Activated naive CD4-positive, alpha-beta T cell (primary cell): ENCODE measurements at regions not wholly inside any gene's neighbourhood (a gene's known extent, or its start where the extent isn't known, plus 50 kb on each side); places are given as distances from the start of the nearest gene placed in this dataset.
"Not testable (repeated sequence)": the region's sequence is repeated elsewhere in the genome, so short reads cannot be mapped to it uniquely, and the experiment has no call there.

Experiments
- DNase-seq, 4 experiments: peaks; one replicate each; lab custom pipeline; 2025; lab: John Stamatoyannopoulos, UW

DNA sequence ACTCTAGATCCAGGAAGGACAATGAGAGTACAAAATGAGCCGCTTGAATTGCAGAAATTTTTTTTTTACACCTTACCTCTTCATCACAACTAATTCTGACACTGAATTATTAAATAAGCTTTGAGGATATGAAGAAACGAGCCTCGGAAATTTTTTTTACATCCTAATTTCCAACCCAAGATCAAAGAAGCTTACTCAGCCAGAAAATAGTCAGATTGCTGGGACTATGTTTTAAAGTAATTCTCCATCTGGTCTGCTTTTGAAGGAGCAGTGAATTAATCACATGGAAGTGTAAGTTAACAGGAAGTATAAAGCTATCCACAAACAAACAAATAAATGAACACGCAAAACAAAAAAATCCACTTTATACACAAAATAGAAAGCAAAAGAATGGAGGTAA is 437.0 kb upstream of the KCNMB2 start:
- no peak for DNase-seq

GRCh38 chr3:178099862-178100261 is 436.4 kb upstream of the KCNMB2 start:
- DNase-seq, result no peak

- no peak for DNase-seq
Measured at GRCh38 chr3:178100908-178101307, 435.3 kb upstream of the KCNMB2 start.

- no peak for DNase-seq
Measured at GRCh38 chr3:178103140-178103539, 433.1 kb upstream of the KCNMB2 start.

GRCh38 chr3:178107804-178108203 is 428.4 kb upstream of the KCNMB2 start:
- no peak for DNase-seq

- no peak for DNase-seq
Measured at GRCh38 chr3:178109691-178110090, 426.5 kb upstream of the KCNMB2 start.

GRCh38 chr3:178112134-178112533 is 424.1 kb upstream of the KCNMB2 start:
- DNase-seq, result no peak

GRCh38 chr3:178112552-178112951 is 423.7 kb upstream of the KCNMB2 start:
- not testable (repeated sequence) for DNase-seq

- no peak for DNase-seq
Measured at GRCh38 chr3:178117641-178118040, 418.6 kb upstream of the KCNMB2 start.

DNA sequence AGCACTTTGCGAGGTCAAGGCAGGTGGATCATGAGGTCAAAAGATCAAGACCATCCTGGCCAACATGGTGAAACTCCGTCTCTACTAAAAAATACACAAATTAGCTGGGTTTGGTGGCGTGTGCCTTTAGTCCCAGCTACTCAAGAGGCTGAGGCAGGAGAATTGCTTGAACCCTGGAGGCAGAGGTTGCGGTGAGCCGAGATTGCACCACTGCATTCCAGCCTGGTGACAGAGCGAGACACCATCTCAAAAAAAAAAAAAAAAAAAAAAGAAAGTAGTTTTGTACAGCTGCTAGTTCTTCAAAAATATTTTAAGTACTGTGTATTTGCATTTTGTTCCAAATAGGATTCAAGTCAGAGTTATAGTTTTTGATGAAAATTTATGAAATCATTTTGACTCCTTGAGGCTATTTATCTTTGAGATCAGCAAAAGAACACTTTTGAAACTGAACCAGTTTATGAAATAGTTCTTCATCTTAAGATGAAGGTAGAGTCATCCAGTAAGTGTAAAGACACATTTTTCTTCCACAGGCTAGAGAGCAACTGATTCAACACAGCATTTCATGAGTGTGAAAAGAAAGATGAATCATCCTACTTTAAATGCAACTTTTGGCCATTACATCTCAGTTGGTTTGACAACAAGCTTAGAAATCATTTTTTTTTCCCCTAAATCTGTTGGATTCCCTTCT is 416.5 kb upstream of the KCNMB2 start:
- not testable (repeated sequence) for DNase-seq

DNA sequence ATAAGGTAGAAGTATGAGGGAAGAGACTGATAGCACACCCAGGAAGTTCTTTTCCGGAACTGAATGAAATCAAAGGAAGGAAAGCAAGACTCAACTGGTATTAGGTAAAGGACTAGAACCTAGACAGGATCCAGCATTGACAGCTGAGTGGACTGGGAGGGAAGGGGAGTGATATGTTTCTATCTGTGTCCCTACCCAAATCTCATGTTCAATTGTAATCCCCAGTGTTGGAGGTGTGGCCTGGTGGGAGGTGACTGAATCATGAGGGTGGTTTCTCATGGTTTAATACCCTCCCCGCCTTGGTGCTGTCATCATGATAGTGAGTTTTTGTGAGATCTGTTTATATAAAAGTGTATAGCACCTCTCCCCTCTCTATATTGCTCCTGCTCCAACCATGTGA is 415.9 kb upstream of the KCNMB2 start:
- no peak for DNase-seq

GRCh38 chr3:178126686-178127085 is 409.6 kb upstream of the KCNMB2 start:
- no peak for DNase-seq

- no peak for DNase-seq
Measured at GRCh38 chr3:178127221-178127620, 409.0 kb upstream of the KCNMB2 start.

- no peak for DNase-seq
Measured at GRCh38 chr3:178129109-178129508, 407.1 kb upstream of the KCNMB2 start.

DNA sequence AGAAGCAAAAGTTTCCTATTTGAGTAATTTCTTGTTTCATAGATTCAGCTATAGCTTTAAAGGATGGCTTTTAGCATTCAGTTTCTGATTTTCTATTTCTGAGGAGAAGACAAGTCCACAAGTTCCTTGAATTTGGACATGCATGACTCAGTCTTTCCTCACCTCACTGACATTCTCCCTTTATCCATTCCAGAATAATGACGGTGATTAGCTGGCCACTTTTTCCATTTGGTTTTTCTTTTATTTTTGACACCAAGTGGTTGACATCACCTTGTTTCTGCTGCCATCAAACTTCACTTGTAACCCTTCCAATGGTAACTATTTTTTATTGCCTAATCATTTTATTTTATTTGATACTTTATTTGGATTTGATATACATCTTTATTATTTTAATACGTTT is 404.4 kb upstream of the KCNMB2 start:
- DNase-seq, result no peak

DNA sequence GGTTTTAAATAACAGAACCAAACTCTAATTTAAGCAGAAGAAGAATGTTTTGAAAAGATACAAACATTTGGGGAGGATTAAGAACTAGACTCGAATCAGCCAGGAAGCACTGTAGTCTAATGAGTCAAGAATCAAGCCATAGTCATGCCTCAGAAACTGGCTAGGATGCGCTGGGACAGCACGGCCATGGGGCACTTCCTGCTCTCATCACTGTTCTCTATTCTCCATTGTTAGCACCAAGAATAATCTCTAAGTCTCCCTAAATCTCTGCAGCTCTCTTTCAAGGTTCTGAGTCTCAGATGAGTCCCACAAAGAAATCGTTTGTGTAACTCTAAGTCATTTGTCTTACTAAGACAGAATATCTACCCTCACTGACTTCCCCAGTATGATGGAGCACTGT is 399.0 kb upstream of the KCNMB2 start:
- no peak for DNase-seq

DNA sequence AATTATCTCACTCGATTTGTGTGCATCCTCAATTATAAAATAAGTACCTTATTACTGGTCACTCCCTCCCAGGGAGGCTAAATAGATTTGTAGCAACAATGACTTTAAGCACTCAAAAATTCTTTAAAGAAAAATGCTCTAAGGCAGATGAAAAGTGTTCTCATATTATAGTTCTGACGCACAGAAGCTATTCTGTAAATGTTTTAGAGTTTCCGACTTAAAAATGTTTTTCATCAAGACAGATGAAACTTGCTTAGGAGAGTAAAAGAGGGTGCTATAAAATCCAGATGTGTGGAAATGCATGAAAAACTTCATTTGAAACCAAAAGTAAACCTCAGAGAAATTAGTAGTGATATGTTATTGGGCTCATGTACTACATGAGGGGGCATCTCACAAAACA is 398.4 kb upstream of the KCNMB2 start:
- no peak for DNase-seq

DNA sequence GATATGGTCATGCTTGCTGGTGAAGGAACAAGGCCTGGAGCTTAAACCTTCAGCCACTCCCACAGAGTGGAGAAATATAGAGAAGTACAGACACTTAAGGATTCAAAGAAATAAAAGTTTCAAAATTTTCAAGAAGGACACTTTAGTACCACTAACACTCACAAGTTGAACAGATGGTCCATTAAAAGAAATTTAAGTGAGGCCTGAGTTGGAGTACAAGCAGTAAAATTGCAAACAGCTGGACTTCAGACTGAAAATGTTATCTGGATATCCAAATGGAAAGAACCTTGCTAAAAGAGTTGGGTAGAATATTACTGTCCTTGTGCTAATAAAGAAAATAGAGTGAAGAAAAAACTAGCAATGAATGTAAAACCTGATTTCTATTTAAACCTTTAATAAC is 397.1 kb upstream of the KCNMB2 start:
- DNase-seq, result no peak

DNA sequence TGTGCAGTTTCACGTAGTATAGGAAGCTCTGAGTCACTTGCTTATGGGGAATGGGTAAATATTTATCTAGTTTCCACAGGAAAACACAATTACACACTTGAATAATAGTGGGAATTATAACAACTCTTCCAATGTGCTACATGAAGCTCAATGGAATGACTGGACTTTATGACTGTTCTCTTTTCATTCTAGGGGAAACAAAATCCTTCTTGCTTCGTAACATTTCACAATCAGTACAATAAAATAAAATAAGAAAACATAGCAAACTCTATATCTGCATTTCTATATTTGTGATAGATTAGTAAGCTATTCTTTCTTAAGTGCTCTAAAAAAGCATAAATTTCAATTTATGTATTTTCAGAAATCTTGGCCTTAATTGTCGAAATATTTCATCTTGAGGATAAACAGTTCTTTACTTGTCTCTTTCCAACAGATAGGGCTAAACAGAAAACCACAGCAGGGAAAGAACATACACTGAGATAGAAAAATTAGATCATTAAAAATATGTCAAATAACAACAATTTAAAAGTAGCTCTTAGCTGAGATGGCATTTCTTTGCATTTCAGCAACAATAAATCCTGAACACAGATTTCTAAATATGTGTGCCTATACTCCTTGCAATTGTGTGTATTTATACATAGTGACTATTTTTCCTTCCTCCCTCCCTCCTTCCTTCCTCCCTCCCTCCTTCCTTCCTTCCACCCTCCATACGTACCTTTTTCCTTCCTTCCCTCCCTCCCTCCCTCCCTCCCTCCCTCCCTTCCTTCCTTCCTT is 395.5 kb upstream of the KCNMB2 start:
- no peak for DNase-seq

DNA sequence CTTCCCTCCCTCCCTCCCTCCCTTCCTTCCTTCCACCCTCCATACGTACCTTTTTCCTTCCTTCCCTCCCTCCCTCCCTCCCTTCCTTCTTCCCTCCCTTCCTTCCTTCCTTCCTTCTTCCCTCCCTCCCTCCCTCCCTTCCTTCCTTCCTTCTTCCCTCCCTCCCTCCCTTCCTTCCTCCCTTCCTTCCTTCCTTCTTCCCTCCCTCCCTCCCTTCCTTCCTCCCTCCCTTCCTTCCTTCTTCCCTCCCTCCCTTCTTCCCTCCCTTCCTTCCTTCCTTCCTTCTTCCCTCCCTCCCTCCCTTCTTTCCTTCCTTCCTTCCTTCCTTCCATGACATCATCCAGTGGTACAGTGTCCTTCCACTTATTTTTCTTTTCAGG is 394.9 kb upstream of the KCNMB2 start:
- DNase-seq, result not testable (repeated sequence)

DNA sequence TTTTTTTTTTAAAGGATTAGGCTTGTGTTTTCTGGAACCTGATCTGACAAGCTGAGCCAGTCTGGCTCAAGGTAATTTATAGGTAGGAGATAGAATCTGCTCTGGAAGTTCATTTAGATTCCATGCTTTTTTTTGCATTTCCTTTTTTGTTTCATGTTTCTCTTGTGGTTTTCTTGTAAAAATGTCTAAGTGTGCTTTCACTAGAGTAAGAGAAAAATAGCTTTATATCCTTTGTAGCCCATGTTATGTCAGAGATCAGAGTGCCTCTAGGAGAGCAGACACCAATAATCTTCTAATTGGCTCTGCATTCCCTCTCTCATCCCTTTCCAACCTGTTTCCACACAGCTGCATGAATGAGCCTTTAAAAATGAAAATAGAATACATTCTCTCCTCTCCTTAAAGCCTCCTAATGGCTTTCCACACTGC is 389.8 kb upstream of the KCNMB2 start:
- no peak for DNase-seq

GRCh38 chr3:178147001-178147400 is 389.2 kb upstream of the KCNMB2 start:
- DNase-seq, result no peak

DNA sequence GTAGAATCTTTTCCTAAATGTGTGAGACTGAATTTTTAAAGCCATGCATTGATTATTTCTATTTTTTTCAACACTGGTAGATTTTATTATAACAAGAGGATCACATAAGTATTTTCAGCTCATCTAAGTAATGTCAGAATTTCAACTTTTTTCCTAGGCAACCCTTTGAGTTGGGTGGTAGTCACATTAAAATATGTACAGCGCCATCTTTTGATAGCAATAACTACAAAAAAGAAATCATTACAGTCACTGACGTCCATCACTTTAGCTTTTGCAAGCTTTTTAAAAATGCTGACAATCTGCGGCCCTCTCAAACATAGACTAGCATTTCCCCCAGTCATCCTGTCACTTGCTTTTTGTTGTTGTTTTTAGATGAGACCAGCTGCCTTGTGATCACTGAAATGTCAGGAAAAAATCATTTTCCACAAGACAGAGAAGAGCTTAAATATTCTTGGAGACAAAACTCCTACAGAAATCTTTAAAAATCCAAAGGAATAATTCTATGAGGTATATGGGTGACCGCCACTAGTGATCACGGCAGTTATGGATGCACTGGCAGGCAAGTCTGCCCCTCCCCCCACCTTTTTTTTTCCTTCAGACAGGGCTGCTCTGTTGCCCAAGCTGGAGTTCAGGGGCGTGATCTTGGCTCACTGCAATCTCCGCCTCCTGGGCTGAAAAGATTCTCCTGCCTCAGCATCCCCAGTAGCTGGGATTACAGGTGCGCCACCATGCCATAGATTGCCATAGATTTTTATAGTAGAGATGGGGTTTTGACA is 384.0 kb upstream of the KCNMB2 start:
- DNase-seq, result no peak
